ENCODE measurements at regions not wholly inside any gene's neighbourhood (a gene's known extent, or its start where the extent isn't known, plus 50 kb on each side); places are given as distances from the start of the nearest gene placed in this dataset.

- DNase-seq (ENCODE audit: low read depth in 2 of 2, low spot score in 1 of 2) = no peak
Measured at GRCh38 chr2:137729305-137729704, 235.0 kb upstream of the HNMT start.

- no peak for DNase-seq (ENCODE audit: low read depth in 2 of 2, low spot score in 1 of 2)
Measured at GRCh38 chr2:137737559-137737958, 226.7 kb upstream of the HNMT start.

- DNase-seq (ENCODE audit: low read depth in 2 of 2, low spot score in 1 of 2) = no peak
Measured at GRCh38 chr2:137741784-137742362, 222.4 kb upstream of the HNMT start.

GRCh38 chr2:137747509-137747908 lies 216.8 kb upstream of the HNMT start:
- no peak for DNase-seq (ENCODE audit: low read depth in 2 of 2, low spot score in 1 of 2)

- DNase-seq (ENCODE audit: low read depth in 2 of 2, low spot score in 1 of 2) = no peak
Measured at GRCh38 chr2:137748533-137748932, 215.7 kb upstream of the HNMT start.

- DNase-seq (ENCODE audit: low read depth in 2 of 2, low spot score in 1 of 2) = no peak
Measured at GRCh38 chr2:137764646-137765045, 199.6 kb upstream of the HNMT start.

- DNase-seq (ENCODE audit: low read depth in 2 of 2, low spot score in 1 of 2) = no peak
Measured at GRCh38 chr2:137769406-137769805, 194.9 kb upstream of the HNMT start.

GRCh38 chr2:137770166-137770565 lies 194.1 kb upstream of the HNMT start:
- DNase-seq (ENCODE audit: low read depth in 2 of 2, low spot score in 1 of 2) = no peak

- DNase-seq (ENCODE audit: low read depth in 2 of 2, low spot score in 1 of 2) = no peak
Measured at GRCh38 chr2:137771064-137771463, 193.2 kb upstream of the HNMT start.

GRCh38 chr2:137772451-137772850 lies 191.8 kb upstream of the HNMT start:
- no peak for DNase-seq (ENCODE audit: low read depth in 2 of 2, low spot score in 1 of 2)

GRCh38 chr2:137775529-137775928 lies 188.7 kb upstream of the HNMT start:
- DNase-seq (ENCODE audit: low read depth in 2 of 2, low spot score in 1 of 2) = no peak

GRCh38 chr2:137776697-137777096 lies 187.6 kb upstream of the HNMT start:
- DNase-seq (ENCODE audit: low read depth in 2 of 2, low spot score in 1 of 2) = no peak

GRCh38 chr2:137797641-137798040 lies 166.6 kb upstream of the HNMT start:
- DNase-seq (ENCODE audit: low read depth in 2 of 2, low spot score in 1 of 2) = no peak

GRCh38 chr2:137799600-137799999 lies 164.7 kb upstream of the HNMT start:
- no peak for DNase-seq (ENCODE audit: low read depth in 2 of 2, low spot score in 1 of 2)

- no peak for DNase-seq (ENCODE audit: low read depth in 2 of 2, low spot score in 1 of 2)
Measured at GRCh38 chr2:137800386-137800785, 163.9 kb upstream of the HNMT start.

GRCh38 chr2:137801228-137801627 lies 163.0 kb upstream of the HNMT start:
- DNase-seq (ENCODE audit: low read depth in 2 of 2, low spot score in 1 of 2) = no peak

GRCh38 chr2:137802038-137802437 lies 162.2 kb upstream of the HNMT start:
- no peak for DNase-seq (ENCODE audit: low read depth in 2 of 2, low spot score in 1 of 2)

GRCh38 chr2:137806068-137806805 lies 158.0 kb upstream of the HNMT start:
- DNase-seq (ENCODE audit: low read depth in 2 of 2, low spot score in 1 of 2) = no peak

GRCh38 chr2:137809252-137809651 lies 155.0 kb upstream of the HNMT start:
- DNase-seq (ENCODE audit: low read depth in 2 of 2, low spot score in 1 of 2) = no peak

GRCh38 chr2:137809837-137810236 lies 154.4 kb upstream of the HNMT start:
- no peak for DNase-seq (ENCODE audit: low read depth in 2 of 2, low spot score in 1 of 2)

- no peak for DNase-seq (ENCODE audit: low read depth in 2 of 2, low spot score in 1 of 2)
Measured at GRCh38 chr2:137812517-137812916, 151.8 kb upstream of the HNMT start.

- no peak for DNase-seq (ENCODE audit: low read depth in 2 of 2, low spot score in 1 of 2)
Measured at GRCh38 chr2:137813176-137813575, 151.1 kb upstream of the HNMT start.

- DNase-seq (ENCODE audit: low read depth in 2 of 2, low spot score in 1 of 2) = no peak
Measured at GRCh38 chr2:137817058-137817457, 147.2 kb upstream of the HNMT start.
